CD4-positive, alpha-beta memory T cell (primary cell): ENCODE measurements at regions not wholly inside any gene's neighbourhood (a gene's known extent, or its start where the extent isn't known, plus 50 kb on each side); places are given as distances from the start of the nearest gene placed in this dataset.

Source experiments
- CTCF ChIA-PET: fragments of 350-600 bp; sonication (Branson Sonifier 250); formaldehyde crosslinking; loops from one replicate; lab custom pipeline; 2021; ENCODE audit warnings: inconsistent platforms; ENCODE audit not compliant: partially characterized antibody; lab: Charles Lee
- POLR2A ChIA-PET: fragments of 350-600 bp; sonication (Branson Sonifier 250); formaldehyde crosslinking; loops from one replicate; lab custom pipeline; 2021; ENCODE audit not compliant: partially characterized antibody; lab: Charles Lee
- DNase-seq, 5 donors: peaks; one replicate each; pipeline versions ENCODE4 v3.0.0 to v3.0.0-alpha.2; 2020 to 2022; ENCODE audit warnings: mixed read lengths in 1 of 5
- H3K27ac ChIP-seq: one replicate; pipeline ENCODE4 v1.7.0; 2013; ENCODE audit warnings: low read depth, low read length
- H3K27me3 ChIP-seq: 2 replicates; pipeline ENCODE4 v1.7.0; 2013; ENCODE audit warnings: mild to moderate bottlenecking, low read length, moderate library complexity; ENCODE audit not compliant: insufficient read depth
- H3K36me3 ChIP-seq: 2 replicates; pipeline ENCODE4 v1.7.0; 2013; ENCODE audit warnings: mild to moderate bottlenecking, low read length, moderate library complexity; ENCODE audit not compliant: insufficient read depth
- H3K4me1 ChIP-seq: 2 replicates; pipeline ENCODE4 v1.7.0; 2013; ENCODE audit warnings: mild to moderate bottlenecking, low read length, moderate library complexity; ENCODE audit not compliant: insufficient read depth
- H3K4me3 ChIP-seq, 2 donors: one replicate each; pipeline ENCODE4 v1.7.0; 2013; ENCODE audit warnings: low read length in 2 of 2, mild to moderate bottlenecking in 1 of 2
- H3K9me3 ChIP-seq, 2 donors: one replicate each; pipeline ENCODE4 v1.7.0; 2013; ENCODE audit warnings: low read length in 2 of 2, control low read depth in 1 of 2; ENCODE audit not compliant: control insufficient read depth in 1 of 2
- H3K27ac Mint-ChIP-seq, 7 donors: one replicate each; pipeline ENCODE4 v1.8.0; 2020 to 2021; ENCODE audit warnings: mixed read lengths in 7 of 7, mild to moderate bottlenecking in 6 of 7, inconsistent platforms in 3 of 7, moderate library complexity in 3 of 7
- H3K27me3 Mint-ChIP-seq, 2 donors: one replicate each; pipeline ENCODE4 v1.8.0; 2020 to 2021; ENCODE audit warnings: mixed read lengths in 2 of 2
- H3K36me3 Mint-ChIP-seq, 2 donors: one replicate each; pipeline ENCODE4 v1.8.0; 2020 to 2021; ENCODE audit warnings: mixed read lengths in 2 of 2, inconsistent platforms in 1 of 2, mild to moderate bottlenecking in 1 of 2
- H3K4me1 Mint-ChIP-seq, 4 donors: one replicate each; pipeline ENCODE4 v1.8.0; 2020 to 2021; ENCODE audit warnings: mixed read lengths in 4 of 4, mild to moderate bottlenecking in 1 of 4
- H3K4me3 Mint-ChIP-seq, 8 donors: one replicate each; pipeline ENCODE4 v1.8.0; 2020 to 2021; ENCODE audit warnings: mixed read lengths in 8 of 8, mild to moderate bottlenecking in 7 of 8, moderate library complexity in 6 of 8, inconsistent platforms in 3 of 8
- H3K9me3 Mint-ChIP-seq, 8 donors: one replicate each; pipeline ENCODE4 v1.8.0; 2020 to 2021; ENCODE audit warnings: mixed read lengths in 8 of 8, mild to moderate bottlenecking in 5 of 8, inconsistent platforms in 3 of 8, moderate library complexity in 1 of 8
- intact Hi-C: fragments of 100-400 bp; cut with micrococcal nuclease; formaldehyde crosslinking; loops from one replicate; pipeline ENCODE4 v1.15.1; 2023

DNA sequence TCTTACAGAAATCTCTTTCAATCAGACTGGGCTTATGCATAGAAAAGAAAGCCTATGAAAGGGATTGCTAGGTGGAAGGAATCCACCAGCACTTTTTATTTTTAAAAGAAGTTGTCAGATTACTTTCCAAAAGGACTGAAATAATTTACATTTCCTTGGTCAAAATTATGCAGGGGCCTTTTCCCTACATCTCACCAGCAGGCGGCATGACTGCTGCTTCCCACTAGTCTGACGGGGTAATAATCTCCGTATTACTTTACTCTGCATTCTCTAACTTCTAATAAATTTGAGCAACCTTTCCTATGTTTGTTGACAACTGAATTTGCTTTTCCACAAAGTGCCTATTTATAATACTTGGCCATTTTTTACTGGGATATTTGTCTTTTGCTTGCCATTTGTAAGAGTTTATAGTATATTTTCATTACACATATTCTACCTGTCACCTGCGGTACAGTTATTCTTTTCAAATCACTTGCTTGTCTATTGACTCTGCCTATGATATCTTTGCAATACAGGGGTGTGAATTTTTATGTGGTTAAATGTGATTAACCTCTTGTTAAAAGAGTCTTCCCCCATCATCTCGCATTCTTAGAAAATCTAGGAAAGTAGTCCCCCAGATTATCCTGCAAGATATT is 51.9 kb upstream of the USP47 start:
- peak in 2 of 5 donors; percentile 10 to 18 for DNase-seq
- Histone ChIP-seq H3K27me3 (no peaks in the 10 kb centered on the region), H3K27ac (no peak overlapping the region), H3K4me1 (no peaks in the 10 kb centered on the region), H3K36me3 (no peaks in the 10 kb centered on the region), H3K9me3 (no peaks in the 10 kb centered on the region), H3K4me3 (no peak overlapping the region)
- Mint-ChIP-seq H3K27ac (peak overlapping the region in 1 of 7 donors; percentile 43), H3K4me1 (peaks cover 0 to 1% (median 0%) of the 10 kb centered on the region in 4 donors), H3K36me3 (no peaks in the 10 kb centered on the region), H3K9me3 (no peaks in the 10 kb centered on the region), H3K4me3 (no peak overlapping the region), H3K27me3 (peaks cover 2 to 8% of the 10 kb centered on the region in 2 donors)
- ChIA-PET CTCF (interaction anchor here (3.2 kb wide), 1 partner anchor 753 kb away, joined by 39 read pairs; no protein-coding TSS in a partner anchor), POLR2A (no interaction called here)
- intact Hi-C loops: no loop called here

DNA sequence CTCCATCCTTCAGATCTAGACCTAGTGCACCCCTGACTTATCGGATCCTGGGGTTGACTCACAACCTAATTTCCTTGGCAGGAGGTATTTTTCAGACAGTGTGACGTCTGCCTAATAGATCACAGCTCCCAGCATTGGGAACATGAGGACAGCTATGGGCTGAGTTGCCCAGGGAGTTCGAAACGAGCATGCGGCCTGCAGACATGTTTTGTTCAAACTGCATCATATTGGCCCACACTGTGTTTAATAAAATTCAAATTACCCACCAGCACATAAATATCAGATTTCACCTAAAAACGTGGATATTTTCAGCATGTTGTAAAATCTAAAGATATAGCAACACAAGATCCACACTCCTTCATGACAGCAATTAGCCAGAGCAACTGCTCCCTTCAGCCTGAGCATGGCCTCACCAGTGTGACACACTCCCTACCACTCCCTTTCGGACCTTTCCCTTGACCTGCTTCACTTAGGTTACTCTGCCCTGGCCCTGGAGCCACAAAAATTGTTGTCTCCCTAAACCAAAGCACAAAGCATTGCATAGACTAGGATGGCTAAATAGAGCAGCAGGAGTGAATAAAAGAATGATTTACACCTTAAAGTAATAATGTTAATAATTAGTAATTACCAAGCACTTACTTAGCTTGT is 53.6 kb upstream of the USP47 start:
- H3K27ac ChIP-seq: no peak overlapping the region
- H3K9me3 ChIP-seq: no peaks in the 10 kb centered on the region
- H3K4me3 ChIP-seq: no peak overlapping the region
- H3K4me1 ChIP-seq: no peaks in the 10 kb centered on the region
- intact Hi-C loops: no loop called here
- CTCF ChIA-PET: interaction anchor here (0.8 to 4.9 kb wide), 20 partner anchors 8 to 1114 kb away, joined by 3 to 158 read pairs (median 4); no protein-coding TSS in a partner anchor
- no peaks in the 10 kb centered on the region for H3K36me3 ChIP-seq
- no peaks in the 10 kb centered on the region for H3K27me3 ChIP-seq
- H3K9me3 Mint-ChIP-seq: no peaks in the 10 kb centered on the region
- no peak overlapping the region for H3K4me3 Mint-ChIP-seq
- no peak overlapping the region for H3K27ac Mint-ChIP-seq
- H3K27me3 Mint-ChIP-seq: peaks cover 0 to 8% of the 10 kb centered on the region in 2 donors
- no peaks in the 10 kb centered on the region for H3K36me3 Mint-ChIP-seq
- H3K4me1 Mint-ChIP-seq: peaks cover 0 to 1% (median 0%) of the 10 kb centered on the region in 4 donors
- peak in 1 of 5 donors; percentile 3 for DNase-seq
- POLR2A ChIA-PET: interaction anchor here (1.1 to 1.2 kb wide), 2 partner anchors 265 to 760 kb away, joined by 3 to 5 read pairs; no protein-coding TSS in a partner anchor

DNA sequence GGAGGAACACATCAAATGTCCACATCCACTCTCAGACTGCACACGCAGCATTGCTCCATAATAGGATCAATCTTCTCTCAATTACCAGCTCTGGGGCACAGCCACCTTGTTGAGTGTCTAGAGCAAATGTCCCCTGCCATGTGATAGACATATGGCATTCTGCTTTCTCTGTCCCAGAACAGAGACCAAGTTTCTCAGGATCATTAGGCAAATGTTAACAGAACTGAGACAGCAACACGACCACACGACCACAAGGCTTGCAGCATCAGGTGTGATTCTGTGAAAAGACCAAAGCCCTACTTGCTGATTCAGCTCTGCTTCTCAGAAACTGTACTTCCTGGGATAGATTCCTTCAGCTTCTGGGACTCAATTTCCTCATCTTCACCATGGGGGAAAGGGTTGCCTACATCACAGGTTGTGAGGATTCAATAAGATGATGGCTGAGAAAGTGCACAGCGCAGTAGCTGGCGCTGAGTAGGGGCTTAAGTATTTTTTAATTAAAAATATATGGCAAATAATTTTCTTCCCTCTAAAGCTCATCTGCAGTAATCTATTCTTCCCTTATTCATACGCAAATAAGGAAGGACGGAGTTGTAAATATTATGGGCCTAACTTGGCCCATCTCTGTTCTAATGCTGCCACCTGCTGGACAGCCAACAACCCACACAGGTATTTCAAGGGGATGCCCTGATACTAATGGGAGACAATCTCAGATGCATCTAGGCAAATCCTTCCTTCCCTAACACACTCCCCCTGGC is 54.3 kb upstream of the USP47 start:
- no peak overlapping the region for H3K27ac ChIP-seq
- ChIA-PET CTCF (interaction anchor here (0.6 to 4.9 kb wide), 32 partner anchors 11 to 1115 kb away, joined by 3 to 158 read pairs (median 3); no protein-coding TSS in a partner anchor), POLR2A (interaction anchor here (1.0 to 1.2 kb wide), 2 partner anchors 760 kb away, joined by 3 to 5 read pairs; no protein-coding TSS in a partner anchor)
- no peaks in the 10 kb centered on the region for H3K27me3 ChIP-seq
- intact Hi-C loops: loop anchor here (1.0 to 2.0 kb wide), 7 partner anchors 630 to 1381 kb away; no protein-coding TSS in a partner anchor
- no peak overlapping the region for H3K4me3 ChIP-seq
- peaks cover 0 to 1% (median 0%) of the 10 kb centered on the region in 4 donors for H3K4me1 Mint-ChIP-seq
- no peak overlapping the region for H3K27ac Mint-ChIP-seq
- no peak overlapping the region for H3K4me3 Mint-ChIP-seq
- no peaks in the 10 kb centered on the region for H3K36me3 Mint-ChIP-seq
- peak; percentile 59 to 67 (median 61) for DNase-seq
- peaks cover 0 to 7% of the 10 kb centered on the region in 2 donors for H3K27me3 Mint-ChIP-seq
- H3K4me1 ChIP-seq: no peaks in the 10 kb centered on the region
- H3K36me3 ChIP-seq: no peaks in the 10 kb centered on the region
- H3K9me3 Mint-ChIP-seq: no peaks in the 10 kb centered on the region
- H3K9me3 ChIP-seq: no peaks in the 10 kb centered on the region

DNA sequence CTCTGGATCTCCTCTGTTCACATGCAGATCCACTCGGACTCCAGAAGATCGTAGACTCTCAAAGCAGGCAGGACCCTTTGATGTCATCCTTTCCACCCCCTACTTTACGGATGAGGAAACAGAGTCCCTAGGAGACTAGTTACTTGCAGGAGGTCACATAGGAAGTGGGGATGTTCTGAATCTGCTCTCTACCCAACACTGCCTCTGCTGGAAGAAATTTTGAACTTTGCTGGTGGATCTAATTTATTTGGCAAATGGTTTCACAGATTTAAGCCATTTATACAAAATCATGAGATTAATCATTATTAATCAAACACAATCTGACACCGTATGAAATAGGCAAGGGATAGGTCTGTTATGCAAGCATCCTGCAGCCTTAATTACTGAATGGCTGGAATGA is 55.0 kb upstream of the USP47 start:
- H3K9me3 Mint-ChIP-seq: no peaks in the 10 kb centered on the region
- H3K4me3 ChIP-seq: no peak overlapping the region
- H3K36me3 ChIP-seq: no peaks in the 10 kb centered on the region
- no peaks in the 10 kb centered on the region for H3K36me3 Mint-ChIP-seq
- H3K4me1 Mint-ChIP-seq: peaks cover 0 to 1% (median 0%) of the 10 kb centered on the region in 4 donors
- no peak overlapping the region for H3K27ac Mint-ChIP-seq
- peaks cover 1 to 7% of the 10 kb centered on the region in 2 donors for H3K27me3 Mint-ChIP-seq
- H3K4me1 ChIP-seq: no peaks in the 10 kb centered on the region
- H3K9me3 ChIP-seq: no peaks in the 10 kb centered on the region
- ChIA-PET CTCF (interaction anchor here (0.6 to 4.9 kb wide), 21 partner anchors 10 to 1116 kb away, joined by 3 to 158 read pairs (median 4); no protein-coding TSS in a partner anchor), POLR2A (interaction anchor here (1.0 kb wide), 1 partner anchor 759 kb away, joined by 3 read pairs; no protein-coding TSS in a partner anchor)
- H3K27me3 ChIP-seq: no peaks in the 10 kb centered on the region
- no peak overlapping the region for H3K27ac ChIP-seq
- DNase-seq: no peak
- intact Hi-C loops: loop anchor here (1.0 to 2.0 kb wide), 7 partner anchors 629 to 1380 kb away; no protein-coding TSS in a partner anchor
- H3K4me3 Mint-ChIP-seq: no peak overlapping the region

DNA sequence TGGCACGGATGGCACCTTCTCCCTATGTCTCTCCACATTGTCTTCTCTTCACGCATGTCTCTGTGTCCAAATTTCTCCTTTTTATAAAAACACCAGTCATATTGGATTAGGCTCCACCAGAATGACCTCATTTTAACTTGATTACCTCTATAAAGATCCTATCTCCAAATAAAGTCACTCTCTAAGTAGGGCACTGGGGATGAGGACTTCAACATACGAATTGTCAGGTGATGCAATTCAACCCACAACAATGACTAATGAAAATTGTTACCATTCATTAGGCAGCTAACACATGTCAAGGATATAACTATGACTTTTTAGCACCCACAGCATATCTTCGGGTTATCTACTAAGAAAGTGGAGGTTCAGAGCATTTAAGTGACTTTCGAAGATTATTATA is 55.5 kb upstream of the USP47 start:
- Histone ChIP-seq H3K4me3 (no peak overlapping the region), H3K36me3 (no peaks in the 10 kb centered on the region), H3K9me3 (no peaks in the 10 kb centered on the region), H3K27me3 (no peaks in the 10 kb centered on the region), H3K4me1 (no peaks in the 10 kb centered on the region), H3K27ac (no peak overlapping the region)
- peaks cover 1 to 8% of the 10 kb centered on the region in 2 donors for H3K27me3 Mint-ChIP-seq
- intact Hi-C loops: loop anchor here (2.0 kb wide), 2 partner anchors 749 to 1379 kb away; no protein-coding TSS in a partner anchor
- ChIA-PET POLR2A (no interaction called here), CTCF (interaction anchor here (1.0 to 4.9 kb wide), 6 partner anchors 10 to 759 kb away, joined by 3 to 158 read pairs (median 3); no protein-coding TSS in a partner anchor)
- H3K27ac Mint-ChIP-seq: no peak overlapping the region
- H3K36me3 Mint-ChIP-seq: no peaks in the 10 kb centered on the region
- no peak overlapping the region for H3K4me3 Mint-ChIP-seq
- DNase-seq: no peak
- H3K9me3 Mint-ChIP-seq: no peaks in the 10 kb centered on the region
- H3K4me1 Mint-ChIP-seq: peaks cover 0 to 1% (median 0%) of the 10 kb centered on the region in 4 donors

DNA sequence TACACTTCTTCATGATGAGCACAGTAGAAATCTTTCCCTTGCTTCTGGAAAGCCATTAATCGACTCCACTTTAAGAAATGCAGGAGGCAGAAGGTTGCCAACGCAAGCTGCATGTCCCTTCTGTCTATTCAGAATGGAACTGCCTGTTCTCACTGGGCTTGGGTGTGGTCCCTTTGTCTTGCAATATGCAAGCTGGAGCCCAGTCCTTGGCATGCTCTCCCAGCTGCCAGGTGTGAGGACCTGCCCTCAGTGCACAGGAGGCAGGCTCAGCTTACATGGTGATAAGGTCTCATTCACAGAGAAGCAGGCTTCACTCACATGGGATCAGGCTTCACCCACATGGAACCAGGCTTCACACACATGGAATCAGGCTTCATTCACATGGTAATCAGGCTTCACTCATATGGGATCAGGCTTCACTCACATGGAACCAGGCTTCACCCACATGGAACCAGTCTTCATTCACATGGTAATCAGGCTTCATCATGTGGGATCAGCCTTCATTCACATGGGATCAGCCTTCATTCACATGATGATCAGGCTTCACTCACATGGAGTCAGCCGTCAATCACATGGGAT is 59.2 kb upstream of the USP47 start:
- intact Hi-C loops: no loop called here
- Histone ChIP-seq H3K9me3 (no peaks in the 10 kb centered on the region), H3K27ac (no peak overlapping the region), H3K27me3 (no peaks in the 10 kb centered on the region), H3K36me3 (no peaks in the 10 kb centered on the region), H3K4me1 (no peaks in the 10 kb centered on the region), H3K4me3 (no peak overlapping the region)
- no peaks in the 10 kb centered on the region for H3K4me1 Mint-ChIP-seq
- H3K4me3 Mint-ChIP-seq: no peak overlapping the region
- H3K36me3 Mint-ChIP-seq: no peaks in the 10 kb centered on the region
- H3K27ac Mint-ChIP-seq: no peak overlapping the region
- H3K9me3 Mint-ChIP-seq: no peaks in the 10 kb centered on the region
- no peak for DNase-seq
- POLR2A ChIA-PET: no interaction called here
- H3K27me3 Mint-ChIP-seq: peaks cover 12 to 14% of the 10 kb centered on the region in 2 donors
- CTCF ChIA-PET: no interaction called here
